DOHH2 (cell line): ENCODE measurements at regions not wholly inside any gene's neighbourhood (a gene's known extent, or its start where the extent isn't known, plus 50 kb on each side); places are given as distances from the start of the nearest gene placed in this dataset.

Experiments
- EZH2phosphoT487 ChIP-seq: fragments of 200-600 bp; sonication (generic); IDR thresholded peaks from 2 replicates; pipeline ENCODE4 v1.6.1; 2017; ENCODE audit warnings: borderline replicate concordance, mild to moderate bottlenecking, antibody characterized with exemption, low read length, moderate library complexity, mixed read lengths
- TF ChIP-seq, protein P1 (sequence below): fragments of 200-600 bp; sonication (generic); IDR thresholded peaks from one replicate; pipeline ENCODE4 v1.5.1; 2014; ENCODE audit warnings: antibody characterized with exemption, mild to moderate bottlenecking, low read depth, low read length; ENCODE audit not compliant: poor library complexity, severe bottlenecking

DNA sequence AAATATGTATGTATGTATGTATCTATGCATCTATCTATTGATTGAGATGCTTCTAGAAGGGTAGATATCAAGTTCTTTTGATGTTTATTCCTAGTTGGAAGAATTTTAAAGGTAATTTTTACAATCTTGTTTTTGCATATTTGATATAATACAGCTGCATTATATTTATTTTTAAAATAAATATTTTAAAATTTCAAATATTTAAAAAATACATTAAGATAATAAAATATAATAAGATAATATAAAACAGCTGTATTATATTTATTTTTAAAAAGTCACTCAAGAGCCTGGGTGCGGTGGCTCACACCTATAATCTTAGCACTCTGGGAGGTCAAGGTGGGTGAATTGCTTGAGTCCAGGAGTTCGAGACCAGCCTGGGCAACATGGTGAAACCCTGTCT, 92.5 kb downstream of the LIPG start:
- TF ChIP-seq, protein P1, sequence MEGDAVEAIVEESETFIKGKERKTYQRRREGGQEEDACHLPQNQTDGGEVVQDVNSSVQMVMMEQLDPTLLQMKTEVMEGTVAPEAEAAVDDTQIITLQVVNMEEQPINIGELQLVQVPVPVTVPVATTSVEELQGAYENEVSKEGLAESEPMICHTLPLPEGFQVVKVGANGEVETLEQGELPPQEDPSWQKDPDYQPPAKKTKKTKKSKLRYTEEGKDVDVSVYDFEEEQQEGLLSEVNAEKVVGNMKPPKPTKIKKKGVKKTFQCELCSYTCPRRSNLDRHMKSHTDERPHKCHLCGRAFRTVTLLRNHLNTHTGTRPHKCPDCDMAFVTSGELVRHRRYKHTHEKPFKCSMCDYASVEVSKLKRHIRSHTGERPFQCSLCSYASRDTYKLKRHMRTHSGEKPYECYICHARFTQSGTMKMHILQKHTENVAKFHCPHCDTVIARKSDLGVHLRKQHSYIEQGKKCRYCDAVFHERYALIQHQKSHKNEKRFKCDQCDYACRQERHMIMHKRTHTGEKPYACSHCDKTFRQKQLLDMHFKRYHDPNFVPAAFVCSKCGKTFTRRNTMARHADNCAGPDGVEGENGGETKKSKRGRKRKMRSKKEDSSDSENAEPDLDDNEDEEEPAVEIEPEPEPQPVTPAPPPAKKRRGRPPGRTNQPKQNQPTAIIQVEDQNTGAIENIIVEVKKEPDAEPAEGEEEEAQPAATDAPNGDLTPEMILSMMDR, result no peak
- TF ChIP-seq EZH2phosphoT487, result no peak
